Heart left ventricle (tissue), 13 donors: ENCODE measurements at regions not wholly inside any gene's neighbourhood (a gene's known extent, or its start where the extent isn't known, plus 50 kb on each side); places are given as distances from the start of the nearest gene placed in this dataset.

Experiments
- POLR2A ChIP-seq, 2 donors: fragments of 450-650 bp; IDR thresholded peaks; one replicate each; pipeline ENCODE4 v1.6.1; 2017; ENCODE audit warnings: antibody characterized with exemption in 2 of 2, mild to moderate bottlenecking in 2 of 2, moderate library complexity in 2 of 2
- TF ChIP-seq, protein P1 (sequence below), 12 donors: fragments of 200-600 bp; sonication (generic) in 4 of 12; IDR thresholded peaks; one replicate each; pipeline versions ENCODE4 v1.5.0 to v1.8.0; 2018 to 2022; ENCODE audit warnings: antibody characterized with exemption in 12 of 12, mild to moderate bottlenecking in 5 of 12
- donor health status: ischemic (EF 13 %, LVEDD 7.1; RV severe dilation, severe dysfunction).
- donor health status: DM: no; HTN: yes; CAD: no.
- donor health status: DM: no; HTN: no; CAD: no.
- donor health status: ischemic (EF 25% LVEDD 6.9; RV normal size, moderate dysfunction).
- donor health status: ischemic (EF 25% LVEDD 5.7; RV mildly dilated, moderate dysfunction).
- donor health status: ischemic (EF 35%, LVEDD 5.7; RV mildly dilated, moderate dysfunction).
- donor health status: nonischemic (EF 11% LVEDD 7.7; RV severe dilation, severe dysfunction).
- donor health status: DM: yes; HTN: yes; CAD: no.
- donor health status: PGD.
- donor health status: ischemic (EF 29% LVEDD 5.4; RV normal size, mild dysfunction).
- donor health status: nonischemic (EF 23%, LVEDD 6.1; RV moderate dilation, normal function).

DNA sequence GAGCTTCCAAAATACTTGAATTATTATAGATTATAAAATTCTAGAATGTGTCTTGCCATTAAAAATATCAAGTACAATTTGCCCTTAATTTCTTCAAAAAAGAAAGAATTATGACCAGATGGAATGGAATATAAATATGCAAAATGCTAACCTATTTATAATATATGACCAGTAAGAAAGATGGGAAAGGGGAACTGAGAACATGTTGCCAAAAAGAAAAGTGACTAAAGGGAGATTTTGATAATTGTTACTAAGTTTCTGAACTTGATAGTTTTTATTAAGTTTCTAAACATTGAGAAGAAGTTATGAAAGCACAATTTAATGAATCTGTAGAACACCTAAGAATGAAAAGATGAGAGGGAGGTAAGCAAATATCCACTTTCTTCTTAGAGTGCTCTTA is 188.4 kb upstream of the NR4A3 start:
- TF ChIP-seq, protein P1, sequence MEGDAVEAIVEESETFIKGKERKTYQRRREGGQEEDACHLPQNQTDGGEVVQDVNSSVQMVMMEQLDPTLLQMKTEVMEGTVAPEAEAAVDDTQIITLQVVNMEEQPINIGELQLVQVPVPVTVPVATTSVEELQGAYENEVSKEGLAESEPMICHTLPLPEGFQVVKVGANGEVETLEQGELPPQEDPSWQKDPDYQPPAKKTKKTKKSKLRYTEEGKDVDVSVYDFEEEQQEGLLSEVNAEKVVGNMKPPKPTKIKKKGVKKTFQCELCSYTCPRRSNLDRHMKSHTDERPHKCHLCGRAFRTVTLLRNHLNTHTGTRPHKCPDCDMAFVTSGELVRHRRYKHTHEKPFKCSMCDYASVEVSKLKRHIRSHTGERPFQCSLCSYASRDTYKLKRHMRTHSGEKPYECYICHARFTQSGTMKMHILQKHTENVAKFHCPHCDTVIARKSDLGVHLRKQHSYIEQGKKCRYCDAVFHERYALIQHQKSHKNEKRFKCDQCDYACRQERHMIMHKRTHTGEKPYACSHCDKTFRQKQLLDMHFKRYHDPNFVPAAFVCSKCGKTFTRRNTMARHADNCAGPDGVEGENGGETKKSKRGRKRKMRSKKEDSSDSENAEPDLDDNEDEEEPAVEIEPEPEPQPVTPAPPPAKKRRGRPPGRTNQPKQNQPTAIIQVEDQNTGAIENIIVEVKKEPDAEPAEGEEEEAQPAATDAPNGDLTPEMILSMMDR (IDR thresholded peaks at IDR 0.05): no peak
- no peak for TF ChIP-seq POLR2A (IDR thresholded peaks at IDR 0.05)
